Lower leg skin (tissue), 3 donors: ENCODE measurements at regions not wholly inside any gene's neighbourhood (a gene's known extent, or its start where the extent isn't known, plus 50 kb on each side); places are given as distances from the start of the nearest gene placed in this dataset.

ENCODE experiments used
- CTCF ChIP-seq, 3 donors: fragments of 450-650 bp; IDR thresholded peaks; one replicate each; pipeline ENCODE4 v1.5.1; 2016; ENCODE audit warnings: antibody characterized with exemption in 3 of 3, mild to moderate bottlenecking in 3 of 3, moderate library complexity in 2 of 3
- POLR2A ChIP-seq, 2 donors: fragments of 450-650 bp; IDR thresholded peaks; one replicate each; pipeline ENCODE4 v1.6.1; 2016 to 2017; ENCODE audit warnings: antibody characterized with exemption in 2 of 2, mild to moderate bottlenecking in 1 of 2, moderate library complexity in 1 of 2

GRCh38 chr5:107056278-107056677 is 614.5 kb downstream of the EFNA5 start:
- TF ChIP-seq CTCF (IDR thresholded peaks at IDR 0.05) (no peak), POLR2A (IDR thresholded peaks at IDR 0.05) (no peak)
